Putamen (tissue), 1 donor: ENCODE measurements at regions not wholly inside any gene's neighbourhood (a gene's known extent, or its start where the extent isn't known, plus 50 kb on each side); places are given as distances from the start of the nearest gene placed in this dataset.
"Not testable (repeated sequence)": the region's sequence is repeated elsewhere in the genome, so short reads cannot be mapped to it uniquely, and the experiment has no call there.

Source experiments
- DNase-seq: peaks from one replicate; pipeline ENCODE4 v3.0.0-alpha.2; 2016; ENCODE audit warnings: low spot score

GRCh38 chr10:52479567-52479966 lies 165.5 kb downstream of the DKK1 start:
- no peak for DNase-seq

GRCh38 chr10:52481986-52482555 lies 168.0 kb downstream of the DKK1 start:
- DNase-seq: no peak

- DNase-seq: no peak
These were observed 169.5 kb downstream of the DKK1 start for GRCh38 chr10:52483587-52483986.

GRCh38 chr10:52484206-52485065 lies 170.4 kb downstream of the DKK1 start:
- DNase-seq: no peak

- no peak for DNase-seq
These were observed 171.4 kb downstream of the DKK1 start for GRCh38 chr10:52485462-52485861.

- no peak for DNase-seq
These were observed 172.9 kb downstream of the DKK1 start for GRCh38 chr10:52486840-52487611.

GRCh38 chr10:52488606-52489485 lies 174.8 kb downstream of the DKK1 start:
- no peak for DNase-seq

GRCh38 chr10:52491246-52491995 lies 177.3 kb downstream of the DKK1 start:
- DNase-seq: no peak

- DNase-seq: no peak
These were observed 185.2 kb downstream of the DKK1 start for GRCh38 chr10:52499281-52499680.

- DNase-seq: no peak
These were observed 186.4 kb downstream of the DKK1 start for GRCh38 chr10:52500476-52500875.

GRCh38 chr10:52502237-52502636 lies 188.2 kb downstream of the DKK1 start:
- DNase-seq: no peak

- DNase-seq: not testable (repeated sequence)
These were observed 191.3 kb downstream of the DKK1 start for GRCh38 chr10:52505341-52505740.

- no peak for DNase-seq
These were observed 200.4 kb downstream of the DKK1 start for GRCh38 chr10:52514481-52514880.

- no peak for DNase-seq
These were observed 202.9 kb downstream of the DKK1 start for GRCh38 chr10:52517012-52517411.

GRCh38 chr10:52523696-52524095 lies 209.6 kb downstream of the DKK1 start:
- no peak for DNase-seq

- DNase-seq: no peak
These were observed 211.7 kb downstream of the DKK1 start for GRCh38 chr10:52525761-52526160.

- no peak for DNase-seq
These were observed 212.3 kb downstream of the DKK1 start for GRCh38 chr10:52526251-52526823.

- DNase-seq: no peak
These were observed 218.7 kb downstream of the DKK1 start for GRCh38 chr10:52532650-52533290.

GRCh38 chr10:52533986-52534385 lies 219.9 kb downstream of the DKK1 start:
- DNase-seq: no peak

GRCh38 chr10:52539463-52539862 lies 225.4 kb downstream of the DKK1 start:
- no peak for DNase-seq
